Activated CD4-positive, alpha-beta memory T cell treated with anti-CD3 and anti-CD28 coated beads for 36 hours (primary cell): ENCODE measurements at regions not wholly inside any gene's neighbourhood (a gene's known extent, or its start where the extent isn't known, plus 50 kb on each side); places are given as distances from the start of the nearest gene placed in this dataset.
"Not testable (repeated sequence)": the region's sequence is repeated elsewhere in the genome, so short reads cannot be mapped to it uniquely, and the experiment has no call there.

Experiments
- CTCF ChIA-PET: fragments of 350-600 bp; sonication (Branson Sonifier 250); formaldehyde crosslinking; loops from one replicate; lab custom pipeline; 2021; ENCODE audit warnings: antibody characterized with exemption, inconsistent platforms; lab: Charles Lee
- POLR2A ChIA-PET: fragments of 350-600 bp; sonication (Branson Sonifier 250); formaldehyde crosslinking; loops from one replicate; lab custom pipeline; 2021; ENCODE audit warnings: antibody characterized with exemption; lab: Charles Lee
- DNase-seq: peaks from one replicate; pipeline ENCODE4 v3.0.0-alpha.2; 2020
- H3K27ac Mint-ChIP-seq: one replicate; pipeline ENCODE4 v1.8.0; 2021; ENCODE audit warnings: mixed read lengths
- H3K27me3 Mint-ChIP-seq: one replicate; pipeline ENCODE4 v1.8.0; 2021; ENCODE audit warnings: mixed read lengths
- H3K36me3 Mint-ChIP-seq: one replicate; pipeline ENCODE4 v1.8.0; 2021; ENCODE audit warnings: mixed read lengths
- H3K4me1 Mint-ChIP-seq: one replicate; pipeline ENCODE4 v1.8.0; 2021; ENCODE audit warnings: low read depth, mixed read lengths
- H3K4me3 Mint-ChIP-seq: one replicate; pipeline ENCODE4 v1.8.0; 2021; ENCODE audit warnings: mild to moderate bottlenecking, mixed read lengths
- H3K9me3 Mint-ChIP-seq: one replicate; pipeline ENCODE4 v1.8.0; 2021; ENCODE audit warnings: mixed read lengths
- intact Hi-C: fragments of 100-400 bp; cut with micrococcal nuclease; formaldehyde crosslinking; loops from one replicate; pipeline ENCODE4 v1.15.1; 2023

- Mint-ChIP-seq H3K4me1 (peaks cover 18% of the 10 kb centered on the region), H3K4me3 (peak overlapping the region; percentile 42), H3K9me3 (peaks cover 2% of the 10 kb centered on the region), H3K36me3 (peaks cover 3% of the 10 kb centered on the region), H3K27me3 (no peaks in the 10 kb centered on the region), H3K27ac (no peak overlapping the region)
- intact Hi-C loops: loop anchor here (5.0 kb wide), 1 partner anchor 43 kb away; no protein-coding TSS in a partner anchor
- ChIA-PET POLR2A (no interaction called here), CTCF (interaction anchor here (1.6 kb wide), 1 partner anchor 41 kb away, joined by 3 read pairs; no protein-coding TSS in a partner anchor)
- no peak for DNase-seq
Measured at GRCh38 chr9:31390403-31391025, 993.9 kb upstream of the ACO1 start.

DNA sequence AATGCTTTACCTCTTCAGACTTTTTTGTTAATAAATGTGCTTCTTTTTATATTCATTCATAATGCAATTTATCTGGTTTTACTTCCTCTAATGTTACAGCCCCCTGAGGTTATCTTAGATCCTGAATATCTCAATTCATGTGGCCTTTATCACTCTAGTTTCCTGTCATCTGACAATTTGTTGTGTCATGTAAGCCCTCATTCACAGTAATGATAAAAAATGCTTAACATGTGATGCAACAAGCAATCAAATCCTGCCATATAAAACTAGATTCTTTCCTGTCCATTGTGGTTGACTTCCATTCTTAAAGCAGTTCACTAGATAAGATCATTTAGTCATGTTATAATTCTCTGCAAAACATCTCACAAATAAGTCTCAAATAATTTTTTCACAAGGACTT is 991.2 kb upstream of the ACO1 start:
- H3K27ac Mint-ChIP-seq: no peak overlapping the region
- H3K27me3 Mint-ChIP-seq: no peaks in the 10 kb centered on the region
- POLR2A ChIA-PET: no interaction called here
- CTCF ChIA-PET: no interaction called here
- intact Hi-C loops: loop anchor here (5.0 kb wide), 1 partner anchor 46 kb away; no protein-coding TSS in a partner anchor
- DNase-seq: no peak
- peaks cover 18% of the 10 kb centered on the region for H3K4me1 Mint-ChIP-seq
- H3K36me3 Mint-ChIP-seq: peaks cover 3% of the 10 kb centered on the region
- H3K9me3 Mint-ChIP-seq: peaks cover 2% of the 10 kb centered on the region
- no peak overlapping the region for H3K4me3 Mint-ChIP-seq

DNA sequence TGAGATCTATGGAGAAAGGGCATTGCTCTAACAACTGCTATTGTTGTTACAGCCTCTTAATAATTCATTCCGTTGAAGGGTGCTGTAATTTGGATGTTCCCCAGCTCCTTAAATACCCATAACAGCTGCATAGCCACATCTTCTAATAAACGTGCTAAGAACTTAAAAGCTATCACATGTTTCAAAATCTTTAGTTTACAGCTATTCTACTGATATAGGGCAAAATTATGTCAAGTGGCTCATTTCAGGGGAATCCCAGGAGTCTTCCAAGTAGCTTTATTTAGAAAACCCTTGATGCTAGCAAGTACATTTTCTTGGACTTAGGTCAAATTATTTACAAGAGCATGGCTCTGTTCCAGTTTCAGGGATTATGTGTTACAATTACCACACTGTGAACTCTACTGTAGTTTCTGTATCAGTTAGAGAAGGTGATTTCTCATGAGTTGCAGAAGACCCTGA is 990.4 kb upstream of the ACO1 start:
- ChIA-PET CTCF (no interaction called here), POLR2A (no interaction called here)
- Mint-ChIP-seq H3K36me3 (peaks cover 3% of the 10 kb centered on the region), H3K27me3 (no peaks in the 10 kb centered on the region), H3K27ac (no peak overlapping the region), H3K4me3 (no peak overlapping the region), H3K4me1 (peaks cover 18% of the 10 kb centered on the region), H3K9me3 (peaks cover 2% of the 10 kb centered on the region)
- intact Hi-C loops: loop anchor here (5.0 kb wide), 1 partner anchor 47 kb away; no protein-coding TSS in a partner anchor
- DNase-seq: no peak

DNA sequence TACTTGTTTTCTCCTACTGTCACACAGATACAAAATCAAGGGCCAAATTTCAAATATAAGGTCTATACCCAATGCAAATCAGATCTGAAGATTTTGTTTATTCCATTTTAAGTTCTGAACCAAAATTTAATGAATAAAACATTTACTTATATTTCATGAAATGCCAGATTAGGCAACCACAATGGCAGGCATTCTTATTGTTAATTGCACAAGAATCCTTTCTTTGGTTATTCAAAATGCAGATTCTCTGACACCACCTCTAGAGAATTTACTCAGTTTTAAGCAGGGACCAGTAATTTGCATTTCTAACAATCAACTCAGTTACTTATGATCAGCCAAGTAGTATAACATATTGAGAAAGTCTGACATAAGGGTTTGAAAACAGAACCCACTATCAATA is 972.4 kb upstream of the ACO1 start:
- Mint-ChIP-seq H3K9me3 (peaks cover 15% of the 10 kb centered on the region), H3K4me1 (no peaks in the 10 kb centered on the region), H3K27me3 (no peaks in the 10 kb centered on the region), H3K36me3 (peaks cover 3% of the 10 kb centered on the region), H3K27ac (no peak overlapping the region), H3K4me3 (no peak overlapping the region)
- intact Hi-C loops: no loop called here
- CTCF ChIA-PET: no interaction called here
- DNase-seq: no peak
- POLR2A ChIA-PET: no interaction called here

DNA sequence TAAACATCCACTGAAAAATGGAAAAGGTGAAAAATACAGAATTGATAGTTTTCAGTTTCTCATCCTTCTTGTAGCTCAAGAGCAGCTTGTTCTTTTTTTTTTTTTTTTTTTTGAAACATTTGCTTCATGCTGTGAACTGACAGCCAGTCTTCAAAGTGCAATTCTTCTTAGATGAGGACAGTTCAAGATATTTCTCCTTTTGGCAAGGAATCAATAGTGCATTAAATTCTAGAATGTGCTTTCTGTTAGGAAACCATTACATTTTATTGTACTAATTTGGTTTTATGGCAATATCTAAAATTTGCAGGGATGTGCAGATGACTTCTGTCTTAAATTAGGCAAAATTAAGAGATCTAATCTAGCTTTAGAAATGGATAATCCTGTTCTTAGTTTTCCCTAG is 969.3 kb upstream of the ACO1 start:
- intact Hi-C loops: no loop called here
- H3K4me1 Mint-ChIP-seq: no peaks in the 10 kb centered on the region
- peaks cover 16% of the 10 kb centered on the region for H3K9me3 Mint-ChIP-seq
- peaks cover 1% of the 10 kb centered on the region for H3K36me3 Mint-ChIP-seq
- POLR2A ChIA-PET: no interaction called here
- DNase-seq: no peak
- CTCF ChIA-PET: no interaction called here
- H3K4me3 Mint-ChIP-seq: no peak overlapping the region
- no peak overlapping the region for H3K27ac Mint-ChIP-seq
- no peaks in the 10 kb centered on the region for H3K27me3 Mint-ChIP-seq

DNA sequence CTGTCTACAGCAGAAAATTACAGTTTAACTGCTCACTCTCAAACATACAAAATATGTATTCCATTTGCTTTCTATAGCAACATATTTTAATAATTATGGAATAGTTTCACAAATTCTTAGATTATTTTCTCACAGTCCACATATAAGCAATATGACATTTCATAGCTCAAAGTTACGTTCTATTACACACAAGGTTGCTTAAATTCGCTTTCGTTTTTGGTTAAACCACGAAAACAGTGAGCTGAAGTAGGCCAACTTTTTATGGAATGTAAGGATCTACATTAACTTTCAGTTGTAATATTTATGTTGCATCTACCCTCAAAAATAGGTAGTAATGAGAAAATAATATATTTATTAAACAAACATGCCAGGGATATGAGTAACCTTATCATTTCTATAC is 966.0 kb upstream of the ACO1 start:
- no peaks in the 10 kb centered on the region for H3K36me3 Mint-ChIP-seq
- no peak overlapping the region for H3K4me3 Mint-ChIP-seq
- H3K9me3 Mint-ChIP-seq: peaks cover 4% of the 10 kb centered on the region
- POLR2A ChIA-PET: no interaction called here
- H3K27me3 Mint-ChIP-seq: no peaks in the 10 kb centered on the region
- H3K27ac Mint-ChIP-seq: no peak overlapping the region
- DNase-seq: no peak
- intact Hi-C loops: no loop called here
- CTCF ChIA-PET: no interaction called here
- no peaks in the 10 kb centered on the region for H3K4me1 Mint-ChIP-seq

GRCh38 chr9:31443630-31444457 is 940.6 kb upstream of the ACO1 start:
- DNase-seq, H3K27ac Mint-ChIP-seq, H3K36me3 Mint-ChIP-seq, H3K4me3 Mint-ChIP-seq, intact Hi-C loops, H3K27me3 Mint-ChIP-seq, H3K4me1 Mint-ChIP-seq, POLR2A ChIA-PET, H3K9me3 Mint-ChIP-seq, CTCF ChIA-PET: not testable (repeated sequence)

DNA sequence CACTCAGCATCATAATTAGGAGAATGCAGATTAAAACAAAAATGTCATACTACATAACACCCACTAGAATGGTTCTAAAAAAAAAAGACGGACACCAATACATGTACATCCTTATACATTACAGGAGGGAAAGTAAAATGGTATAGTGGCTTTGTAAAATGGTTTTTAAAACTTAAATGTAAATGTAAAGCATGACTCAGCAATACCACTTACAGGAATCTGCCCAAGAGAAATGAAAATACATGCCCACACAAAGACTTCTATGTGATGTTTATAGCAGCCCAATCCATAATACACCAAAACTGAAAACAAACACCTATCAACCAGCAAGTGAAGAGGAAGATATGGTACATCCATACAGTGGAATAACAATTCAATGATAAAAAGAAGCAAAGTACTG is 939.1 kb upstream of the ACO1 start:
- no peak overlapping the region for H3K27ac Mint-ChIP-seq
- H3K36me3 Mint-ChIP-seq: no peaks in the 10 kb centered on the region
- CTCF ChIA-PET: interaction anchor here (0.6 kb wide), 1 partner anchor 97 kb away, joined by 4 read pairs; no protein-coding TSS in a partner anchor
- POLR2A ChIA-PET: no interaction called here
- H3K27me3 Mint-ChIP-seq: no peaks in the 10 kb centered on the region
- peaks cover 12% of the 10 kb centered on the region for H3K4me1 Mint-ChIP-seq
- no peaks in the 10 kb centered on the region for H3K9me3 Mint-ChIP-seq
- H3K4me3 Mint-ChIP-seq: no peak overlapping the region
- intact Hi-C loops: loop anchor here (5.0 kb wide), 1 partner anchor 42 kb away; no protein-coding TSS in a partner anchor
- DNase-seq: no peak

- no peak overlapping the region for H3K4me3 Mint-ChIP-seq
- POLR2A ChIA-PET: no interaction called here
- no peak for DNase-seq
- intact Hi-C loops: loop anchor here (5.0 kb wide), 1 partner anchor 41 kb away; no protein-coding TSS in a partner anchor
- peaks cover 12% of the 10 kb centered on the region for H3K4me1 Mint-ChIP-seq
- CTCF ChIA-PET: interaction anchor here (0.6 kb wide), 1 partner anchor 96 kb away, joined by 4 read pairs; no protein-coding TSS in a partner anchor
- H3K36me3 Mint-ChIP-seq: no peaks in the 10 kb centered on the region
- H3K27me3 Mint-ChIP-seq: no peaks in the 10 kb centered on the region
- no peaks in the 10 kb centered on the region for H3K9me3 Mint-ChIP-seq
- no peak overlapping the region for H3K27ac Mint-ChIP-seq
Measured at GRCh38 chr9:31445960-31446359, 938.5 kb upstream of the ACO1 start.

GRCh38 chr9:31467075-31467474 is 917.4 kb upstream of the ACO1 start:
- Mint-ChIP-seq H3K9me3 (peaks cover 15% of the 10 kb centered on the region), H3K27ac (no peak overlapping the region), H3K4me3 (no peak overlapping the region)

GRCh38 chr9:31470051-31470450 is 914.4 kb upstream of the ACO1 start:
- no peak overlapping the region for H3K27ac Mint-ChIP-seq
- peaks cover 1% of the 10 kb centered on the region for H3K36me3 Mint-ChIP-seq
- ChIA-PET POLR2A (no interaction called here), CTCF (no interaction called here)
- H3K27me3 Mint-ChIP-seq: no peaks in the 10 kb centered on the region
- no peak for DNase-seq
- H3K9me3 Mint-ChIP-seq: peaks cover 7% of the 10 kb centered on the region
- intact Hi-C loops: no loop called here
- peaks cover 11% of the 10 kb centered on the region for H3K4me1 Mint-ChIP-seq
- H3K4me3 Mint-ChIP-seq: no peak overlapping the region

More at GRCh38 chr9:31467075-31467474, 917.4 kb upstream of the ACO1 start:
- peaks cover 9% of the 10 kb centered on the region for H3K4me1 Mint-ChIP-seq
- no peaks in the 10 kb centered on the region for H3K27me3 Mint-ChIP-seq
- intact Hi-C loops: no loop called here
- no peak for DNase-seq
- CTCF ChIA-PET: no interaction called here
- POLR2A ChIA-PET: no interaction called here
- H3K36me3 Mint-ChIP-seq: peaks cover 1% of the 10 kb centered on the region

DNA sequence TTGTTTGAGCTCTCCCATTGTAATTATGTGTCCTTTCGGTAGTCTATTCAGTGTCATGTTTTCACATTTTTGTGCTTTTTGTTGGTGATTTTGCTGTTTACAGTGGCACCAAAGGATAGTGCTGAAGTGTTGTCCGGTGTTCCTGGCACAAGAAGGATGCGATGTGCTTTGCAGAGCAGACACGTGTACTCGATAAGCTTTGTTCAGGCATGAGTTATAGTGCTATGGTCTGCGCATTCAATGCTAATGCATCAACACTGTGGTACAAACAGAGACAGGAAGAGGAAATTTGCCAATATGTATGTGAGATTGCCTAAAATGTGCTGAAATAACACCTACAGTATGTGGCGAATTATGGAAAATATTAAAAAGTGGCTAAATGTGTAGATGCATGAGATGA is 913.4 kb upstream of the ACO1 start:
- intact Hi-C loops: no loop called here
- Mint-ChIP-seq H3K27ac (no peak overlapping the region), H3K9me3 (peaks cover 3% of the 10 kb centered on the region), H3K36me3 (peaks cover 1% of the 10 kb centered on the region), H3K4me1 (peaks cover 11% of the 10 kb centered on the region), H3K4me3 (no peak overlapping the region), H3K27me3 (peaks cover 1% of the 10 kb centered on the region)
- ChIA-PET CTCF (no interaction called here), POLR2A (no interaction called here)
- DNase-seq: no peak
